ENCODE measurements at regions not wholly inside any gene's neighbourhood (a gene's known extent, or its start where the extent isn't known, plus 50 kb on each side); places are given as distances from the start of the nearest gene placed in this dataset.

DNA sequence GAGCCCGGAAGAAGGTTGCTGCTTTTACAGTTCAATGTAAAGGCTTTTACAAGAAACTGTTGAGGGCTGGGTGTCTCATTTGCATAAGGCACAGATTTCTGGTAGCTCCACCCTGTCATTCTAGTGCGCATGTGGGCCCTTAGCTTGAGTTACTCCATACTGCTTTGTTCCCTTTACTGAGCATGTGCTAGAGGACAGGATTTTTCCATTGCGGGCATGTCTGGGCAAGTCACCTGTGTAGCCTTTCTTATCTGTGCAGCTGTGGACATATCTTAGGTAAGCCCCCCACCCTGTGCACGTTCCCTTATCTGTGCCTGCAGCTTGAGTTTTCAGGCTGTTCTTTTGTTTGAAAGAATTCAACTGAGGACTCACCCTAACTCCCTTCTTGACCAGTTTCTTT lies 56.2 kb upstream of the ARHGAP5 start (continued):
- TF ChIP-seq, protein P1, sequence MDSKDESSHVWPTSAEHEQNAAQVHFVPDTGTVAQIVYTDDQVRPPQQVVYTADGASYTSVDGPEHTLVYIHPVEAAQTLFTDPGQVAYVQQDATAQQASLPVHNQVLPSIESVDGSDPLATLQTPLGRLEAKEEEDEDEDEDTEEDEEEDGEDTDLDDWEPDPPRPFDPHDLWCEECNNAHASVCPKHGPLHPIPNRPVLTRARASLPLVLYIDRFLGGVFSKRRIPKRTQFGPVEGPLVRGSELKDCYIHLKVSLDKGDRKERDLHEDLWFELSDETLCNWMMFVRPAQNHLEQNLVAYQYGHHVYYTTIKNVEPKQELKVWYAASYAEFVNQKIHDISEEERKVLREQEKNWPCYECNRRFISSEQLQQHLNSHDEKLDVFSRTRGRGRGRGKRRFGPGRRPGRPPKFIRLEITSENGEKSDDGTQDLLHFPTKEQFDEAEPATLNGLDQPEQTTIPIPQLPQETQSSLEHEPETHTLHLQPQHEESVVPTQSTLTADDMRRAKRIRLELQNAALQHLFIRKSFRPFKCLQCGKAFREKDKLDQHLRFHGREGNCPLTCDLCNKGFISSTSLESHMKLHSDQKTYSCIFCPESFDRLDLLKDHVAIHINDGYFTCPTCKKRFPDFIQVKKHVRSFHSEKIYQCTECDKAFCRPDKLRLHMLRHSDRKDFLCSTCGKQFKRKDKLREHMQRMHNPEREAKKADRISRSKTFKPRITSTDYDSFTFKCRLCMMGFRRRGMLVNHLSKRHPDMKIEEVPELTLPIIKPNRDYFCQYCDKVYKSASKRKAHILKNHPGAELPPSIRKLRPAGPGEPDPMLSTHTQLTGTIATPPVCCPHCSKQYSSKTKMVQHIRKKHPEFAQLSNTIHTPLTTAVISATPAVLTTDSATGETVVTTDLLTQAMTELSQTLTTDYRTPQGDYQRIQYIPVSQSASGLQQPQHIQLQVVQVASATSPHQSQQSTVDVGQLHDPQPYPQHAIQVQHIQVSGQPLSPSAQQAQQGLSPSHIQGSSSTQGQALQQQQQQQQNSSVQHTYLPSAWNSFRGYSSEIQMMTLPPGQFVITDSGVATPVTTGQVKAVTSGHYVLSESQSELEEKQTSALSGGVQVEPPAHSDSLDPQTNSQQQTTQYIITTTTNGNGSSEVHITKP (IDR thresholded peaks at IDR 0.05; ENCODE audit: partially characterized antibody) = no peak
- peak; percentile 76 for TF ChIP-seq CBFA2T2 (conservative IDR thresholded peaks at IDR 0.05)
- TF ChIP-seq POLR2A (conservative IDR thresholded peaks at IDR 0.05) = no peak
- TF ChIP-seq RBM15 (IDR thresholded peaks at IDR 0.05; ENCODE audit: insufficient read depth, low read length) = no peak
- TF ChIP-seq RBFOX2 (IDR thresholded peaks at IDR 0.05; ENCODE audit: low read depth, low read length) = no peak
- TF ChIP-seq GABPA (tag; conservative IDR thresholded peaks at IDR 0.05; ENCODE audit: low read depth) = no peak
- TF ChIP-seq, protein P2, sequence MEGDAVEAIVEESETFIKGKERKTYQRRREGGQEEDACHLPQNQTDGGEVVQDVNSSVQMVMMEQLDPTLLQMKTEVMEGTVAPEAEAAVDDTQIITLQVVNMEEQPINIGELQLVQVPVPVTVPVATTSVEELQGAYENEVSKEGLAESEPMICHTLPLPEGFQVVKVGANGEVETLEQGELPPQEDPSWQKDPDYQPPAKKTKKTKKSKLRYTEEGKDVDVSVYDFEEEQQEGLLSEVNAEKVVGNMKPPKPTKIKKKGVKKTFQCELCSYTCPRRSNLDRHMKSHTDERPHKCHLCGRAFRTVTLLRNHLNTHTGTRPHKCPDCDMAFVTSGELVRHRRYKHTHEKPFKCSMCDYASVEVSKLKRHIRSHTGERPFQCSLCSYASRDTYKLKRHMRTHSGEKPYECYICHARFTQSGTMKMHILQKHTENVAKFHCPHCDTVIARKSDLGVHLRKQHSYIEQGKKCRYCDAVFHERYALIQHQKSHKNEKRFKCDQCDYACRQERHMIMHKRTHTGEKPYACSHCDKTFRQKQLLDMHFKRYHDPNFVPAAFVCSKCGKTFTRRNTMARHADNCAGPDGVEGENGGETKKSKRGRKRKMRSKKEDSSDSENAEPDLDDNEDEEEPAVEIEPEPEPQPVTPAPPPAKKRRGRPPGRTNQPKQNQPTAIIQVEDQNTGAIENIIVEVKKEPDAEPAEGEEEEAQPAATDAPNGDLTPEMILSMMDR (IDR thresholded peaks at IDR 0.05 in 2 of 3, conservative IDR thresholded peaks at IDR 0.05 in 1 of 3; ENCODE audit: insufficient read depth in 2 of 3, low read depth in 1 of 3, low read length in 3 of 3) = no peak
- TF ChIP-seq CBFB (CRISPR knock-in tag; IDR thresholded peaks at IDR 0.05) = no peak
- no peak for TF ChIP-seq E2F3 (CRISPR knock-in tag; IDR thresholded peaks at IDR 0.05)
- no peak for TF ChIP-seq SMARCE1 (IDR thresholded peaks at IDR 0.05)
- no peak for TF ChIP-seq KDM5B (IDR thresholded peaks at IDR 0.05; ENCODE audit: insufficient replicate concordance, low read depth, low read length)
- no peak for TF ChIP-seq HIVEP1 (CRISPR knock-in tag; IDR thresholded peaks at IDR 0.05)
- TF ChIP-seq, protein P3, sequence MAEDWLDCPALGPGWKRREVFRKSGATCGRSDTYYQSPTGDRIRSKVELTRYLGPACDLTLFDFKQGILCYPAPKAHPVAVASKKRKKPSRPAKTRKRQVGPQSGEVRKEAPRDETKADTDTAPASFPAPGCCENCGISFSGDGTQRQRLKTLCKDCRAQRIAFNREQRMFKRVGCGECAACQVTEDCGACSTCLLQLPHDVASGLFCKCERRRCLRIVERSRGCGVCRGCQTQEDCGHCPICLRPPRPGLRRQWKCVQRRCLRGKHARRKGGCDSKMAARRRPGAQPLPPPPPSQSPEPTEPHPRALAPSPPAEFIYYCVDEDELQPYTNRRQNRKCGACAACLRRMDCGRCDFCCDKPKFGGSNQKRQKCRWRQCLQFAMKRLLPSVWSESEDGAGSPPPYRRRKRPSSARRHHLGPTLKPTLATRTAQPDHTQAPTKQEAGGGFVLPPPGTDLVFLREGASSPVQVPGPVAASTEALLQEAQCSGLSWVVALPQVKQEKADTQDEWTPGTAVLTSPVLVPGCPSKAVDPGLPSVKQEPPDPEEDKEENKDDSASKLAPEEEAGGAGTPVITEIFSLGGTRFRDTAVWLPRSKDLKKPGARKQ (CRISPR knock-in tag; IDR thresholded peaks at IDR 0.05) = no peak
- TF ChIP-seq PTBP1 (IDR thresholded peaks at IDR 0.05; ENCODE audit: low read depth, low read length) = no peak
- peak; percentile 51 for TF ChIP-seq ETS2 (tag; IDR thresholded peaks at IDR 0.05; ENCODE audit: borderline replicate concordance, poor library complexity, severe bottlenecking)
- TF ChIP-seq MYBL2 (IDR thresholded peaks at IDR 0.05; ENCODE audit: low read depth) = no peak
- no peak for TF ChIP-seq MYBL2 (CRISPR knock-in tag; IDR thresholded peaks at IDR 0.05; ENCODE audit: borderline replicate concordance)
- TF ChIP-seq TAF1 (IDR thresholded peaks at IDR 0.05; ENCODE audit: control insufficient read depth, extremely low read depth, insufficient read depth, low read length, severe bottlenecking) = no peak
- no peak for TF ChIP-seq SAP30 (IDR thresholded peaks at IDR 0.05; ENCODE audit: borderline replicate concordance, insufficient read depth, low read depth, low read length, poor library complexity, severe bottlenecking)
- no peak for TF ChIP-seq TBL1XR1 (IDR thresholded peaks at IDR 0.05; ENCODE audit: low read length in 2 of 2)
- TF ChIP-seq ZNF57 (CRISPR knock-in tag; IDR thresholded peaks at IDR 0.05) = no peak
